Transverse colon (tissue), 3 donors: ENCODE measurements at regions not wholly inside any gene's neighbourhood (a gene's known extent, or its start where the extent isn't known, plus 50 kb on each side); places are given as distances from the start of the nearest gene placed in this dataset.

ENCODE experiments used
- EP300 ChIP-seq: sonication (generic); formaldehyde crosslinking; IDR thresholded peaks from one replicate; pipeline ENCODE4 v1.6.1; 2017; ENCODE audit warnings: antibody characterized with exemption, low read depth
- TF ChIP-seq, protein P1 (sequence below), 5 experiments: fragments of 200-600 bp in 3 of 5; fragments of 450-650 bp in 2 of 5; sonication (generic) in 3 of 5; IDR thresholded peaks; 1 replicate in 2 of 5; 2 replicates in 3 of 5; pipeline ENCODE4 v1.5.1; 2016 to 2017; ENCODE audit warnings: antibody characterized with exemption in 5 of 5, inconsistent platforms in 3 of 5, mild to moderate bottlenecking in 2 of 5, moderate library complexity in 1 of 5

DNA sequence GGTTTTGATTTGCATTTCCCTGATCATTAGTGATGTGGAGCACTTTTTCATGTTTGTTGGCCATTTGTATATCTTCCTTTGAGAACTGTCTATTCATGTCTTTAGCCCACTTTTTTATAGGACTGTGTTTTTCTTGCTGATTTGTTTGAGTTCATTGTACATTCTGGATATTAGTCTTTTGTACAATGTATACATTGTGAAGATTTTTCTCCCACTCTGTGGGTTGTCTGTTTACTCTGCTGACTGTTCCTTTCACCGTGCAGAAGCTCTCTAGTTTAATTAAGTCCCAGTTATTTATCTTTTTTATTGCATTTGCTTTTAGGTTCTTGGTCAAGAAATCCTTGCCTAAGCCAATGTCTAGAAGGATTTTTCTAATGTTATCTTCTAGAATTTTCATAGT is 91.1 kb upstream of the ATP11B start:
- TF ChIP-seq, protein P1, sequence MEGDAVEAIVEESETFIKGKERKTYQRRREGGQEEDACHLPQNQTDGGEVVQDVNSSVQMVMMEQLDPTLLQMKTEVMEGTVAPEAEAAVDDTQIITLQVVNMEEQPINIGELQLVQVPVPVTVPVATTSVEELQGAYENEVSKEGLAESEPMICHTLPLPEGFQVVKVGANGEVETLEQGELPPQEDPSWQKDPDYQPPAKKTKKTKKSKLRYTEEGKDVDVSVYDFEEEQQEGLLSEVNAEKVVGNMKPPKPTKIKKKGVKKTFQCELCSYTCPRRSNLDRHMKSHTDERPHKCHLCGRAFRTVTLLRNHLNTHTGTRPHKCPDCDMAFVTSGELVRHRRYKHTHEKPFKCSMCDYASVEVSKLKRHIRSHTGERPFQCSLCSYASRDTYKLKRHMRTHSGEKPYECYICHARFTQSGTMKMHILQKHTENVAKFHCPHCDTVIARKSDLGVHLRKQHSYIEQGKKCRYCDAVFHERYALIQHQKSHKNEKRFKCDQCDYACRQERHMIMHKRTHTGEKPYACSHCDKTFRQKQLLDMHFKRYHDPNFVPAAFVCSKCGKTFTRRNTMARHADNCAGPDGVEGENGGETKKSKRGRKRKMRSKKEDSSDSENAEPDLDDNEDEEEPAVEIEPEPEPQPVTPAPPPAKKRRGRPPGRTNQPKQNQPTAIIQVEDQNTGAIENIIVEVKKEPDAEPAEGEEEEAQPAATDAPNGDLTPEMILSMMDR (IDR thresholded peaks at IDR 0.05), result no peak
- TF ChIP-seq EP300, result no peak
